ENCODE measurements at regions not wholly inside any gene's neighbourhood (a gene's known extent, or its start where the extent isn't known, plus 50 kb on each side); places are given as distances from the start of the nearest gene placed in this dataset.

- no peaks in the 10 kb centered on the region for H3K27me3 Mint-ChIP-seq
- no peaks in the 10 kb centered on the region for H3K36me3 Mint-ChIP-seq (ENCODE audit: low read depth)
- no peak for DNase-seq
- ChIA-PET CTCF (no interaction called here), POLR2A (no interaction called here)
- no peak overlapping the region for H3K4me3 Mint-ChIP-seq
- H3K4me1 Mint-ChIP-seq, result no peaks in the 10 kb centered on the region
- H3K9me3 Mint-ChIP-seq, result peaks cover 3% of the 10 kb centered on the region
- H3K27ac Mint-ChIP-seq, result no peak overlapping the region
Measured at GRCh38 chr1:80961464-80962190, 839.1 kb upstream of the ADGRL2 start.

- ChIA-PET CTCF (no interaction called here), POLR2A (no interaction called here)
- H3K27ac Mint-ChIP-seq, result no peak overlapping the region
- no peak for DNase-seq
- H3K36me3 Mint-ChIP-seq (ENCODE audit: low read depth), result no peaks in the 10 kb centered on the region
- H3K9me3 Mint-ChIP-seq, result peaks cover 7% of the 10 kb centered on the region
- no peaks in the 10 kb centered on the region for H3K4me1 Mint-ChIP-seq
- no peaks in the 10 kb centered on the region for H3K27me3 Mint-ChIP-seq
- H3K4me3 Mint-ChIP-seq, result no peak overlapping the region
Measured at GRCh38 chr1:80933346-80933745, 867.4 kb upstream of the ADGRL2 start.

- H3K4me3 Mint-ChIP-seq, result no peak overlapping the region
- POLR2A ChIA-PET, result no interaction called here
Measured at GRCh38 chr1:80931178-80931577, 869.6 kb upstream of the ADGRL2 start.

GRCh38 chr1:80929868-80930508 is 870.7 kb upstream of the ADGRL2 start:
- Mint-ChIP-seq H3K4me1 (no peaks in the 10 kb centered on the region), H3K27me3 (no peaks in the 10 kb centered on the region), H3K27ac (no peak overlapping the region), H3K9me3 (peaks cover 7% of the 10 kb centered on the region), H3K4me3 (no peak overlapping the region), H3K36me3 (ENCODE audit: low read depth) (no peaks in the 10 kb centered on the region)
- POLR2A ChIA-PET, result no interaction called here
- CTCF ChIA-PET, result no interaction called here
- no peak for DNase-seq

More at GRCh38 chr1:80931178-80931577, 869.6 kb upstream of the ADGRL2 start:
- CTCF ChIA-PET, result no interaction called here
- no peaks in the 10 kb centered on the region for H3K4me1 Mint-ChIP-seq
- H3K27me3 Mint-ChIP-seq, result no peaks in the 10 kb centered on the region
- H3K27ac Mint-ChIP-seq, result no peak overlapping the region
- no peak for DNase-seq
- H3K36me3 Mint-ChIP-seq (ENCODE audit: low read depth), result no peaks in the 10 kb centered on the region
- peaks cover 7% of the 10 kb centered on the region for H3K9me3 Mint-ChIP-seq

GRCh38 chr1:80926531-80926930 is 874.2 kb upstream of the ADGRL2 start:
- Mint-ChIP-seq H3K27ac (no peak overlapping the region), H3K36me3 (ENCODE audit: low read depth) (no peaks in the 10 kb centered on the region), H3K4me3 (no peak overlapping the region), H3K27me3 (no peaks in the 10 kb centered on the region), H3K9me3 (peaks cover 3% of the 10 kb centered on the region), H3K4me1 (no peaks in the 10 kb centered on the region)
- POLR2A ChIA-PET, result no interaction called here
- no peak for DNase-seq
- CTCF ChIA-PET, result no interaction called here

GRCh38 chr1:80925130-80925805 is 875.5 kb upstream of the ADGRL2 start:
- DNase-seq, result no peak
- Mint-ChIP-seq H3K27ac (no peak overlapping the region), H3K4me1 (no peaks in the 10 kb centered on the region), H3K9me3 (peaks cover 7% of the 10 kb centered on the region), H3K27me3 (no peaks in the 10 kb centered on the region), H3K36me3 (ENCODE audit: low read depth) (no peaks in the 10 kb centered on the region), H3K4me3 (no peak overlapping the region)
- POLR2A ChIA-PET, result no interaction called here
- CTCF ChIA-PET, result no interaction called here

- CTCF ChIA-PET, result no interaction called here
- POLR2A ChIA-PET, result no interaction called here
Measured at GRCh38 chr1:80924290-80924689, 876.4 kb upstream of the ADGRL2 start.

GRCh38 chr1:80922906-80923305 is 877.8 kb upstream of the ADGRL2 start:
- no peaks in the 10 kb centered on the region for H3K27me3 Mint-ChIP-seq
- H3K4me1 Mint-ChIP-seq, result no peaks in the 10 kb centered on the region
- no peak for DNase-seq
- H3K36me3 Mint-ChIP-seq (ENCODE audit: low read depth), result no peaks in the 10 kb centered on the region
- ChIA-PET CTCF (no interaction called here), POLR2A (no interaction called here)
- H3K27ac Mint-ChIP-seq, result no peak overlapping the region
- H3K4me3 Mint-ChIP-seq, result no peak overlapping the region
- H3K9me3 Mint-ChIP-seq, result peaks cover 10% of the 10 kb centered on the region

More at GRCh38 chr1:80924290-80924689, 876.4 kb upstream of the ADGRL2 start:
- DNase-seq, result no peak
- peaks cover 7% of the 10 kb centered on the region for H3K9me3 Mint-ChIP-seq
- H3K4me1 Mint-ChIP-seq, result no peaks in the 10 kb centered on the region
- H3K4me3 Mint-ChIP-seq, result no peak overlapping the region
- no peaks in the 10 kb centered on the region for H3K36me3 Mint-ChIP-seq (ENCODE audit: low read depth)
- H3K27ac Mint-ChIP-seq, result no peak overlapping the region
- no peaks in the 10 kb centered on the region for H3K27me3 Mint-ChIP-seq

- ChIA-PET POLR2A (no interaction called here), CTCF (no interaction called here)
- Mint-ChIP-seq H3K36me3 (ENCODE audit: low read depth) (no peaks in the 10 kb centered on the region), H3K4me1 (no peaks in the 10 kb centered on the region), H3K9me3 (peaks cover 10% of the 10 kb centered on the region), H3K4me3 (no peak overlapping the region), H3K27me3 (no peaks in the 10 kb centered on the region), H3K27ac (no peak overlapping the region)
- no peak for DNase-seq
Measured at GRCh38 chr1:80919426-80919825, 881.3 kb upstream of the ADGRL2 start.

GRCh38 chr1:80918380-80918779 is 882.4 kb upstream of the ADGRL2 start:
- H3K4me1 Mint-ChIP-seq, result no peaks in the 10 kb centered on the region
- H3K4me3 Mint-ChIP-seq, result no peak overlapping the region
- ChIA-PET POLR2A (no interaction called here), CTCF (no interaction called here)
- H3K27ac Mint-ChIP-seq, result no peak overlapping the region
- no peak for DNase-seq
- no peaks in the 10 kb centered on the region for H3K36me3 Mint-ChIP-seq (ENCODE audit: low read depth)
- peaks cover 10% of the 10 kb centered on the region for H3K9me3 Mint-ChIP-seq
- no peaks in the 10 kb centered on the region for H3K27me3 Mint-ChIP-seq

GRCh38 chr1:80917826-80918225 is 882.9 kb upstream of the ADGRL2 start:
- CTCF ChIA-PET, result no interaction called here
- Mint-ChIP-seq H3K36me3 (ENCODE audit: low read depth) (no peaks in the 10 kb centered on the region), H3K9me3 (peaks cover 7% of the 10 kb centered on the region), H3K27me3 (no peaks in the 10 kb centered on the region), H3K4me1 (no peaks in the 10 kb centered on the region), H3K4me3 (no peak overlapping the region), H3K27ac (no peak overlapping the region)
- POLR2A ChIA-PET, result no interaction called here
- no peak for DNase-seq

- Mint-ChIP-seq H3K9me3 (peaks cover 7% of the 10 kb centered on the region), H3K4me1 (no peaks in the 10 kb centered on the region), H3K27me3 (no peaks in the 10 kb centered on the region), H3K27ac (no peak overlapping the region), H3K36me3 (ENCODE audit: low read depth) (no peaks in the 10 kb centered on the region), H3K4me3 (no peak overlapping the region)
- ChIA-PET CTCF (no interaction called here), POLR2A (no interaction called here)
- no peak for DNase-seq
Measured at GRCh38 chr1:80917225-80917624, 883.5 kb upstream of the ADGRL2 start.

GRCh38 chr1:80915491-80915890 is 885.2 kb upstream of the ADGRL2 start:
- Mint-ChIP-seq H3K4me1 (no peaks in the 10 kb centered on the region), H3K27me3 (no peaks in the 10 kb centered on the region), H3K36me3 (ENCODE audit: low read depth) (no peaks in the 10 kb centered on the region), H3K9me3 (peaks cover 4% of the 10 kb centered on the region), H3K4me3 (no peak overlapping the region), H3K27ac (no peak overlapping the region)
- ChIA-PET POLR2A (no interaction called here), CTCF (no interaction called here)
- no peak for DNase-seq

GRCh38 chr1:80910426-80910825 is 890.3 kb upstream of the ADGRL2 start:
- Mint-ChIP-seq H3K4me1 (no peaks in the 10 kb centered on the region), H3K27ac (no peak overlapping the region), H3K27me3 (no peaks in the 10 kb centered on the region), H3K9me3 (no peaks in the 10 kb centered on the region), H3K36me3 (ENCODE audit: low read depth) (no peaks in the 10 kb centered on the region), H3K4me3 (no peak overlapping the region)
- DNase-seq, result no peak
- ChIA-PET CTCF (no interaction called here), POLR2A (no interaction called here)
